Liver (tissue), 8 donors: ENCODE measurements at regions not wholly inside any gene's neighbourhood (a gene's known extent, or its start where the extent isn't known, plus 50 kb on each side); places are given as distances from the start of the nearest gene placed in this dataset.

Experiments used
- DNase-seq: peaks from one replicate; pipeline ENCODE4 v3.0.0-alpha.2; 2017; ENCODE audit warnings: low spot score
- H3K27ac ChIP-seq, 2 donors: one replicate each; pipeline ENCODE4 v1.7.0; 2013; ENCODE audit warnings: inconsistent platforms in 2 of 2, low read length in 2 of 2, control low read depth in 1 of 2, low read depth in 1 of 2, mild to moderate bottlenecking in 1 of 2
- H3K27me3 ChIP-seq, 4 donors: one replicate each; pipeline versions ENCODE4 v1.6.1 to v1.7.0; 2013; ENCODE audit warnings: low read length in 3 of 4, inconsistent platforms in 1 of 4, mild to moderate bottlenecking in 1 of 4, moderate library complexity in 1 of 4; ENCODE audit not compliant: control insufficient read depth in 4 of 4, insufficient read depth in 4 of 4
- H3K36me3 ChIP-seq, 4 donors: one replicate each; pipeline versions ENCODE4 v1.6.1 to v1.7.0; 2013; ENCODE audit warnings: low read length in 3 of 4, mild to moderate bottlenecking in 3 of 4, low read depth in 1 of 4, moderate library complexity in 1 of 4; ENCODE audit not compliant: control insufficient read depth in 4 of 4, insufficient read depth in 3 of 4
- H3K4me1 ChIP-seq, 4 donors: one replicate each; pipeline versions ENCODE4 v1.6.1 to v1.7.0; 2013; ENCODE audit warnings: low read length in 3 of 4, mild to moderate bottlenecking in 3 of 4, moderate library complexity in 1 of 4; ENCODE audit not compliant: control insufficient read depth in 4 of 4, insufficient read depth in 4 of 4
- H3K4me3 ChIP-seq, 3 donors: one replicate each; pipeline versions ENCODE4 v1.6.1 to v1.7.0; 2013; ENCODE audit warnings: low read length in 3 of 3, control low read depth in 1 of 3, low read depth in 1 of 3, mild to moderate bottlenecking in 1 of 3
- H3K9ac ChIP-seq, 2 donors: one replicate each; pipeline ENCODE4 v1.7.0; 2013; ENCODE audit warnings: low read length in 2 of 2, mild to moderate bottlenecking in 2 of 2, moderate library complexity in 2 of 2, control low read depth in 1 of 2, low read depth in 1 of 2
- H3K9me3 ChIP-seq, 4 donors: one replicate each; pipeline versions ENCODE4 v1.6.1 to v1.7.0; 2013; ENCODE audit warnings: low read length in 3 of 4; ENCODE audit not compliant: control insufficient read depth in 4 of 4
- ATF3 ChIP-seq: IDR thresholded peaks from 2 replicates; pipeline ENCODE4 v1.6.1; 2016; ENCODE audit warnings: antibody characterized with exemption
- CTCF ChIP-seq: fragments of 150-350 bp; IDR thresholded peaks from 2 replicates; pipeline ENCODE4 v1.5.1; 2017; ENCODE audit warnings: improper control_type of control experiment, low read depth, low read length; ENCODE audit not compliant: missing input control
- EGR1 ChIP-seq, 2 donors: IDR thresholded peaks; 2 replicates each; pipeline ENCODE4 v1.6.1; 2016 to 2018; ENCODE audit warnings: antibody characterized with exemption in 2 of 2, low read depth in 2 of 2
- FOXA1 ChIP-seq: IDR thresholded peaks from 2 replicates; pipeline ENCODE4 v1.6.1; 2016; ENCODE audit warnings: antibody characterized with exemption
- FOXA2 ChIP-seq: IDR thresholded peaks from 2 replicates; pipeline ENCODE4 v1.6.1; 2016; ENCODE audit warnings: antibody characterized with exemption
- GABPA ChIP-seq, 2 donors: IDR thresholded peaks in 1 of 2; conservative IDR thresholded peaks in 1 of 2; 2 replicates each; pipeline ENCODE4 v1.6.1; 2016; ENCODE audit warnings: antibody characterized with exemption in 2 of 2, mild to moderate bottlenecking in 1 of 2, moderate library complexity in 1 of 2
- HNF4A ChIP-seq, 2 donors: conservative IDR thresholded peaks; 2 replicates each; pipeline ENCODE4 v1.6.1; 2016; ENCODE audit warnings: antibody characterized with exemption in 2 of 2, mild to moderate bottlenecking in 2 of 2
- HNF4G ChIP-seq: IDR thresholded peaks from 2 replicates; pipeline ENCODE4 v1.6.1; 2016; ENCODE audit warnings: antibody characterized with exemption
- MAX ChIP-seq: IDR thresholded peaks from 2 replicates; pipeline ENCODE4 v1.6.1; 2016; ENCODE audit warnings: antibody characterized with exemption
- NR2F2 ChIP-seq: IDR thresholded peaks from 2 replicates; pipeline ENCODE4 v1.6.1; 2016; ENCODE audit warnings: antibody characterized with exemption
- RAD21 ChIP-seq, 2 donors: IDR thresholded peaks; 2 replicates each; pipeline ENCODE4 v1.6.1; 2016; ENCODE audit warnings: antibody characterized with exemption in 2 of 2, mild to moderate bottlenecking in 2 of 2
- REST ChIP-seq: IDR thresholded peaks from 2 replicates; pipeline ENCODE4 v1.6.1; 2016; ENCODE audit warnings: antibody characterized with exemption, mild to moderate bottlenecking
- RXRA ChIP-seq, 2 donors: IDR thresholded peaks; 2 replicates each; pipeline ENCODE4 v1.6.1; 2017 to 2018; ENCODE audit warnings: antibody characterized with exemption in 2 of 2, mild to moderate bottlenecking in 1 of 2
- SP1 ChIP-seq: IDR thresholded peaks from 2 replicates; pipeline ENCODE4 v1.6.1; 2018; ENCODE audit warnings: antibody characterized with exemption, mild to moderate bottlenecking
- TAF1 ChIP-seq: conservative IDR thresholded peaks from 2 replicates; pipeline ENCODE4 v1.6.1; 2016; ENCODE audit warnings: antibody characterized with exemption, mild to moderate bottlenecking
- YY1 ChIP-seq: IDR thresholded peaks from 2 replicates; pipeline ENCODE4 v1.6.1; 2016; ENCODE audit warnings: antibody characterized with exemption, mild to moderate bottlenecking
- WGBS: extraction: QIAGEN DNeasy Blood & Tissue Kit; methylation state at CpG from one replicate; pipeline ENCODE4 v1.1.7; 2013; 5-methylcytosine and 5-hydroxymethylcytosine counted together
- donor health status: healthy.
- donor health status: healthy.
- donor health status: healthy.
- donor health status: healthy.
- donor health status: healthy.

- TF ChIP-seq REST (no peak), FOXA1 (no peak), HNF4G (no peak), NR2F2 (no peak), ATF3 (no peak), HNF4A (conservative IDR thresholded peaks at IDR 0.05) (no peak)
Measured at GRCh38 chr1:67607699-67608098, 77.3 kb upstream of the GADD45A start (continued).

- no peak for TF ChIP-seq REST
- no peak for TF ChIP-seq HNF4A (conservative IDR thresholded peaks at IDR 0.05)
- no peak for TF ChIP-seq YY1
- no peak for TF ChIP-seq GABPA (IDR thresholded peaks at IDR 0.05 in 1 of 2, conservative IDR thresholded peaks at IDR 0.05 in 1 of 2)
- TF ChIP-seq CTCF, result no peak
- no peak for TF ChIP-seq EGR1 (IDR thresholded peaks at IDR 0.05; ENCODE audit: low read depth in 2 of 2)
- TF ChIP-seq RXRA (IDR thresholded peaks at IDR 0.05), result no peak
- no peak for TF ChIP-seq HNF4G
- TF ChIP-seq TAF1, result no peak
- TF ChIP-seq MAX, result no peak
- no peak for TF ChIP-seq NR2F2
- no peak for TF ChIP-seq RAD21 (IDR thresholded peaks at IDR 0.05)
- no peak for TF ChIP-seq FOXA2
- no peak for TF ChIP-seq SP1
- no peak overlapping the region for H3K9ac ChIP-seq
- no peaks in the 10 kb centered on the region for H3K27me3 ChIP-seq
- no peaks in the 10 kb centered on the region for H3K36me3 ChIP-seq
- no peaks in the 10 kb centered on the region for H3K9me3 ChIP-seq
- no peak overlapping the region for H3K4me3 ChIP-seq
- 86% methylated on average over 11 of the region's 11 CpGs for WGBS
- H3K27ac ChIP-seq, result no peak overlapping the region
- no peak for DNase-seq
- no peaks in the 10 kb centered on the region for H3K4me1 ChIP-seq
Measured at GRCh38 chr1:67608661-67609576, 76.1 kb upstream of the GADD45A start.
